Left ventricle myocardium inferior (tissue), 1 donor: ENCODE measurements at regions not wholly inside any gene's neighbourhood (a gene's known extent, or its start where the extent isn't known, plus 50 kb on each side); places are given as distances from the start of the nearest gene placed in this dataset.

ENCODE experiments used
- DNase-seq: peaks from one replicate; pipeline ENCODE4 v3.0.0-alpha.2; 2020
- H3K27ac ChIP-seq: fragments of 200-600 bp; replicated peaks from 2 replicates; pipeline ENCODE4 v1.8.0; 2021
- H3K27me3 ChIP-seq: fragments of 200-600 bp; 2 replicates; pipeline ENCODE4 v1.8.0; 2021; ENCODE audit warnings: low read depth
- H3K36me3 ChIP-seq: fragments of 200-600 bp; 2 replicates; pipeline ENCODE4 v1.8.0; 2021
- H3K4me1 ChIP-seq: fragments of 200-600 bp; 2 replicates; pipeline ENCODE4 v1.8.0; 2021
- H3K4me3 ChIP-seq: fragments of 200-600 bp; 2 replicates; pipeline ENCODE4 v1.8.0; 2021; ENCODE audit warnings: mild to moderate bottlenecking, moderate library complexity
- H3K9me3 ChIP-seq: fragments of 200-600 bp; replicated peaks from 2 replicates; pipeline ENCODE4 v1.8.0; 2021
- CTCF ChIP-seq: fragments of 200-600 bp; IDR thresholded peaks from 2 replicates; pipeline ENCODE4 v1.8.0; 2021; ENCODE audit warnings: antibody characterized with exemption, mild to moderate bottlenecking, borderline replicate concordance
- intact Hi-C: fragments of 100-400 bp; cut with micrococcal nuclease; formaldehyde crosslinking; loops from one replicate; pipeline ENCODE4 v1.11.0; 2022
- donor health status: DM: no; HTN: yes; CAD: no; lungs with severe emphysema.

GRCh38 chr20:33908336-33908735 lies 85.4 kb upstream of the RALY start:
- Histone ChIP-seq H3K27ac (no peak overlapping the region), H3K9me3 (no peaks in the 10 kb centered on the region), H3K36me3 (no peaks in the 10 kb centered on the region), H3K27me3 (no peaks in the 10 kb centered on the region), H3K4me1 (peaks cover 14% of the 10 kb centered on the region), H3K4me3 (no peak overlapping the region)
- TF ChIP-seq CTCF = no peak
- no peak for DNase-seq
- intact Hi-C loops = no loop called here

GRCh38 chr20:33908868-33909267 lies 84.8 kb upstream of the RALY start:
- H3K4me3 ChIP-seq = no peak overlapping the region
- H3K4me1 ChIP-seq = peaks cover 14% of the 10 kb centered on the region
- no peaks in the 10 kb centered on the region for H3K36me3 ChIP-seq
- intact Hi-C loops = no loop called here
- no peaks in the 10 kb centered on the region for H3K27me3 ChIP-seq
- TF ChIP-seq CTCF = no peak
- no peak overlapping the region for H3K27ac ChIP-seq
- no peaks in the 10 kb centered on the region for H3K9me3 ChIP-seq
- no peak for DNase-seq

DNA sequence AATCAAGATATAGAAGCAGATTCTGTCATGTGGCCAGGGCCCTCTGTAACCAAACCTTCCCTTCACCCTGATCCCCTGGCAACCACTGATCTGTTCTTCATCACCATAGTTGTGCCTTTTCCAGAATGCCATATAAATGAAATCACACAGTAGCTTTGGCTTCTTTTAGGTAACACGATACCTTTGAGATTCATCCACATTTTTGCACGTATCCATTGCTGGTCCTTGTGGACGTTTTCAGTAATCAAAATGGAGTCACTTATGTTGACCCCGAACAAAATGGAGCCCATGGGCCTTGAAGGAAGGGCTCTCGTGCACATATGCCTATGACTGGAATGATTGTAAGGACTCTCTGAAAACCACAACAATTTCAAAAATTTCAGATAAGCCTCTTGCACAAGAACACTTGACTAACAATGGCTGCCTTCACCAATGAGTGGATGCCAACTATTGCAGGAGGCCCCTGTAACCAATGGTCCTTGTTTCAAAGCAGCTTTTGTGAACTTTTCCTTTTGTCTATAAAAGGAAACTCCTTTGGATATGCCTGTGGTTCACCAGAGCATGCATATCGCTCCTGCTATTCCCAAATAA lies 84.3 kb upstream of the RALY start:
- Histone ChIP-seq H3K27me3 (no peaks in the 10 kb centered on the region), H3K27ac (peak overlapping the region; percentile 9), H3K9me3 (no peaks in the 10 kb centered on the region), H3K36me3 (no peaks in the 10 kb centered on the region), H3K4me3 (no peak overlapping the region), H3K4me1 (peaks cover 14% of the 10 kb centered on the region)
- no peak for TF ChIP-seq CTCF
- no peak for DNase-seq
- intact Hi-C loops = no loop called here

DNA sequence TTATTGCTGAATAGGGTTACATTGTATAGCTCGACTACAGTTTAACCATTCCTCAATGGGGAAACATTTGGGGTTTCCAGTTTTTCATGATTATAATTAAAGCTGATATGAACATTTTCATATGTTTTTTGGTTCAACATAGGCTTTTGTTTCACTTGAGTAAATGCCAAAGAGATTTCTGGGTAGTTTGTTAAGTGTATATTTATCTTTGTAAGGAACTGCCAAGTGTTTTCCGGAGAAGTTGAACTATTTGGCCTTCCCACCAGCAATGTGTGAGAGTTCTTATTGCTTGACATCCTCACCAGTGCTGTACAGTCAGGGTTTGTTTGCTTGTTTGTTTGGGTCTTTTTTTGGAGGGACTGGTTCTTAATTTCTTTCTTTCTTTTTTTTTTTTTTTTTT lies 83.7 kb upstream of the RALY start:
- Histone ChIP-seq H3K4me1 (peaks cover 14% of the 10 kb centered on the region), H3K4me3 (no peak overlapping the region), H3K36me3 (no peaks in the 10 kb centered on the region), H3K27ac (peak overlapping the region; percentile 9), H3K9me3 (no peaks in the 10 kb centered on the region), H3K27me3 (no peaks in the 10 kb centered on the region)
- intact Hi-C loops = no loop called here
- TF ChIP-seq CTCF = no peak
- no peak for DNase-seq

DNA sequence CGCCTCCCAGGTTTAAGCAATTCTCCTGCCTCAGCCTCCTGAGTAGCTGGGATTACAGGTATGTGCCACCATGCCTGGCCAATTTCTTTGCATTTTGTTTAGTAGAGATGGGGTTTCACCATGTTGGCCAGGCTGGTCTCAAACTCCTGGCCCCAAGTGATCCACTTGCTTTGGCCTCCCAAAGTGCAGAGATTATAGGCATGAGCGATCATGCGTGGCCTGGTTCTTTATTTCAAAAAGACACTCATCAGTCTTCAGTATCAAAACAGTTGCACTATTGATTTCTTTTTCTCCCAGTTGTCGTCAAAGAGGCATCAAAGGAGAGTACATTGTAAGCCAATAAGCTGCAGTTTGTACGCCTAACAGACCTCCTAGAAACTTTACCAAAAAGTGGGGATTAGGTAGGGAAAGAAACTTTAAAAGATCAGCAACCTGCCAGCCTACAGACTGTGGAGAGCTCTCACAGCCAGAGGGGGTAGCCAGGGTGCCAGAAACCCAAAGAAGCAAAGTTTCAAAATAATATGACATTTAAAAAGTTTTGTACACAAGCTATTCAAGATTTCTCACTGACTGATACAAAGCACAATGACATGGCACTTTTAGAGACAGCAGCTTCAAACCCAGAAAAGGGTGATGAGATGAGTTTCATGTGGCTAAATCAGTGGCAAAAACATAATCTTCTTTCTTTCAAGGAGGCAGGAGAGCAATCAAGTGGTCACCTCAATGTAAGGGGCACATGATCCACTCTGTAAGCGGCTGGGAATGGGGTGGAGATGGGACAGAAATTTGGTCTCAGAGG lies 83.0 kb upstream of the RALY start:
- H3K9me3 ChIP-seq = no peaks in the 10 kb centered on the region
- peaks cover 14% of the 10 kb centered on the region for H3K4me1 ChIP-seq
- H3K4me3 ChIP-seq = no peak overlapping the region
- TF ChIP-seq CTCF = no peak
- H3K36me3 ChIP-seq = no peaks in the 10 kb centered on the region
- intact Hi-C loops = no loop called here
- no peaks in the 10 kb centered on the region for H3K27me3 ChIP-seq
- H3K27ac ChIP-seq = no peak overlapping the region
- no peak for DNase-seq
